GM18909 (cell line): ENCODE measurements at regions not wholly inside any gene's neighbourhood (a gene's known extent, or its start where the extent isn't known, plus 50 kb on each side); places are given as distances from the start of the nearest gene placed in this dataset.

Source experiments
- ATAC-seq: cut with Tn5 transposase; IDR thresholded peaks from one replicate; pipeline ENCODE4 v1.9.1; 2021; ENCODE audit warnings: mild to moderate bottlenecking; ENCODE audit not compliant: unreplicated experiment, poor library complexity

DNA sequence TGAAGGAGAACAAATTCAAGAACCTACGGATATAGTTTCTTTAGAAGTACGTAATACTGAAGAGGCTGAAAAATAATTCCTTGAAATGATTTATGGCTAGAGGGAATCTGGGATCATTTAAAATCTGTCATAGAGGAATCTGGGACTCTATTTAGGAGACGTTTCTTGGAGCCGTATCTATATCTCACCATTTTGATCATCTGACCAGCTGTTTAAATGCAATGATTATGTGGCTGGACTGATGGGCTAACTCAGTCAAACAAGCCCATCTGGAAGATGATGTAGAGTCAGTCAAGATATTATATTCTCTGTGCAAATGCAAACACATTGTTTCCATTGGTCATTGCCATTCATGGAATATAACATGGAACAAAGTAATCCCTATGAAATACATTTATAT, 467.7 kb upstream of the ZFHX3 start:
- no peak for ATAC-seq

DNA sequence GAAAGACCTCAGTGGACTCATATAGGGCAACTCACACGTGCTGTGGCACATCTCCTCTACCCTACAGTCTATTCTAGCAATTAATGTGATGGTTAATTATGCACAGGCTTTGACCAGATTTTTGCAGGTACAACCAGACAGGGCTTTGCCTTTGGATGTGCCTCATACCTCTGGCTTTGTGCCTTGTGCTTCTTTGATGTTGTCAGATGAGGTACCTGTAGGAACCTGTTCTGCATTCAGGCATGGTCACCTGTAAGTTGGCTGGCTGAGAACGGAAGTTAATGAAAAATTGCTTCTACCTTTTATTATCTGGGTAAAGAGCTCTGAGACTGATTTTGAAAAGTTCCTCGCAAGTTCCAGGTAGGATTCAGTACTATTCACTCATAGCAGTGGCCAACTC, 462.9 kb upstream of the ZFHX3 start:
- ATAC-seq = no peak

DNA sequence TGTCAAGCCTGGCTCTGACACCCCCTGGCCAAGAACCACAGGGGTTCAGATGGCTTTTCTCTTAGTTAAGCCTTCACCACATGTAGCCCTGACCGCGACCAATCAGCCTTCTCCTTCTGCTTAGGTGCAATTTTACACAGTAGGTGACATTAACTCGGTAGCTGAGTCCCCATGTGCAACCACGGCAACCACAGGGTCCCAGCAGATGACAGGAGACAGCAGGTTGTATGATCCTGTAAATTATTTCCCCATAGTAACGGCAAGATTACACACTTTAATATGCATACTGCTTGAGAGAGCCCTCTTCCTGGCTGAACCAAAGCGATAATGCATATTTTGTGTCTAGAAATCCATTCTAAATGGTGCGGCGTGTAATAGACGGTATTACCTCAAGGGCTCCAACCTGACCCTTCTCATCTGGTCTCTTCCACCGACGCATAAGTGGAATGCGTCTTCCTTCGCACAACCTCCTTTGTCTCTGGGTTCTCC, 458.7 kb upstream of the ZFHX3 start:
- no peak for ATAC-seq

DNA sequence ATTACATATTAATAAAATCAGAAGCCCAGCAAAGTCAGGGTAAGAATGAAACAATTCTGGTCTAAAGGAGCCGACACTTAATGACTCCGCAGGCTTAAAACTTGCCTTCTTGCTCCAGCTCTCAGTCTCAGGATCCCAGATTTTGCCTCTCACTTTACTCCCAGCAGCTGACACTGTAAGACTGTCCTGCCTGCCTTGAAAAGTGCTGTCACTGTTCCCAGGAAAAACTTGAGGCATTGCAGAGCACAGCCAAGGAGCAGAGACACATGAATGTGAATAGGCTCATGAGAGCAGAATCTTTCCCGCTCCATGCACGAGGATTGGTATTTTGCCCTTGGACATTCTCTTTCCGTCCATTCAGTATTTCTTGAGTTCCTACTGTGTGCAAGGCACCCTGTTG, 457.6 kb upstream of the ZFHX3 start:
- ATAC-seq = no peak

DNA sequence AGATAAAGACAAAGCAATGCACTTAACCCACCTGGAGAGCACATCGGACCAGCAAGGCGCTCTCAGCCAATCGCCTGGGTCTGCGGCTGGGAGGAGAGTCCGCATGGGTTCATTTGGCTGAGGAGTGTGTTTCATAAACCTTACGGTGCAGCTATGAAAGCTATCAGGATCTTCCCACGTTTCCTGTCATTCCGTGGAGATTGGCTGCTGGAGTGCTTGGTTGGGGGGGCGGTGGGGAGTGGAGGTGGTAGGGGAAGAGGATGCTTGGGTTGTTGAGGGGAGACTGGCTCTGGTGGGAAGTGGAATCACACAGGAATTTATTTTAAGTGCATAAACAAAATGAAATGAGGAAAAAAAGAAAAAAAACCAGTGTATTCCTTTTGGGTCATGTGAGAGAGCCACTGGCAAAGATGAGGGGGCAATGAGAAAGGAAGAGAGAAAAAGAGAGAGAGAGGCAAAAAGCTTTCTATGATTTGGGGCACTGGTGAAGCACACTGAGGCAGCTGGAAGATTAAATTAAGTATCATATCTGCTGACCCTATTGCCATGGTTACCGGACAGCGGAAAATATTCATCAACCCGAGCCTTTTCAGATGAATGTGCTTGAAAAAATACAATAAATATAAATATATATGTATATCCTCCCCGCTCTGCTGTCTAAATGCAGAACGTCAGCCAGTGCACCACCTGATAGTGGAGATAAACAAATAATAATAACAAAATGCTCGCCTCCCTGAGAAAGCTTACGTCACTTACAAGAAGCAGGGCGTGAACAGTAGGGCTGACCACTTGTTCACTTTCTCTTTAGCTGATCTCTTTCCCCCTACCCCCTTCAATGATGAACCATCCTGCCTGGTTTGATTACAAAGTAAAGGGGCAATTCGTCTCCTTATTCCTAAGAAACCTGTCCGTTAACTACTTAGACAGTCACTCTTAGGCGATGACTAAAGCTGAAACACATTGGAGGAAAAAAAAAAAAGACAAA, 457.0 kb upstream of the ZFHX3 start:
- ATAC-seq = no peak

DNA sequence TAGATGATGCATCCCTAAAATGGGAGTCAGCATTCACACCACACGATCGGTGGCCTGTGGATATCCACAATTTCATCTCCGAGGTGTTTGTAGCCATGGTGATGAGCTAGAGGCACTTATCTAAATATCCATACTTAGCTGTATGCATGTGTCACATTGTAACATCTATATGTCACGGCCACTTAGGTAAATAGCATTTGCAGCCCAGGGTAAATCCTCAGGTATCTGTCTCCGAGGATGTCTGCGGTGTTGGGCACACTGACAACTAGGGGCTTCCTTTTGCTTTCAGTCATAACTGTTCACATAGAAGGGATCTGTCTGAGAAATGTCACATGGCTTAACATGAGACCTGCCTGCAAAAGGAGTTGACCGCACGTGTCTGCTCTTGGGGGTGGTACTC, 455.2 kb upstream of the ZFHX3 start:
- no peak for ATAC-seq

DNA sequence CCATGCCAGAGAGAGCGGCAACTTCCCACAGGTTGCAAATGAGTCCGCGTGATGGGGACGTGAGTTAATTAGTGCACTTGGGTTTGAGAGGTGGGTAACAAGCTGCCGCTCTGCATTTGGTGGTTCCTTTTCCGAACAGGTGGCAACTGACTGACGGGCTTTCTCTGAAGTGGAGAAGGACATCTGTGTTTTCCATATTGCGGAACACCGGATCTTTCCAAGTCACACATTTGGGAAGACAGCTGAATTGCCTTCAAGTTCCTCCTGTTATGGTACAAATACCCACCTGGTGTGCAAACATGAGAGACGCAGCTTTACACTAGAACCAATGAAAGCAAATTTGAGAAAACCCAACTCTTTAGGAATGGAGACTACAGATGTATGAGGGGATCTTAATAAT, 451.3 kb upstream of the ZFHX3 start:
- ATAC-seq = no peak

DNA sequence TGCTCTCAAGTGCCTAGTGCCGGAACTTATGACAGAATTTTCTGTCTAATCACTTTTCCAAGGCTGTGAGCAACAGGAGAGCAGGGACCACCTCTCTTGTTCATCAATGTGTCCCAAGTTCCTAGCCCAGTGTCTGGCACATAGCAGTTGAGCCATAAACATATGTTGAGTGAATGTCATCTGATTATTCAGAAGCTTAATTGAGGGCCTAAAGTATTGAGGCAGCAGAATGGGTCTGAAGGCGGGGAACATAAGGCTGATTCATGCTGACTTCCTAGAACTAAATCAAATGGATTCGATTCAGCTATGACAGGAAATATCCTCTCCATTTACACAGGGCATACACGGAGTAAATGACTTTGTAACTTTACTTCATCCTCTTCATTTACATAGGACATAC, 438.0 kb upstream of the ZFHX3 start:
- no peak for ATAC-seq

DNA sequence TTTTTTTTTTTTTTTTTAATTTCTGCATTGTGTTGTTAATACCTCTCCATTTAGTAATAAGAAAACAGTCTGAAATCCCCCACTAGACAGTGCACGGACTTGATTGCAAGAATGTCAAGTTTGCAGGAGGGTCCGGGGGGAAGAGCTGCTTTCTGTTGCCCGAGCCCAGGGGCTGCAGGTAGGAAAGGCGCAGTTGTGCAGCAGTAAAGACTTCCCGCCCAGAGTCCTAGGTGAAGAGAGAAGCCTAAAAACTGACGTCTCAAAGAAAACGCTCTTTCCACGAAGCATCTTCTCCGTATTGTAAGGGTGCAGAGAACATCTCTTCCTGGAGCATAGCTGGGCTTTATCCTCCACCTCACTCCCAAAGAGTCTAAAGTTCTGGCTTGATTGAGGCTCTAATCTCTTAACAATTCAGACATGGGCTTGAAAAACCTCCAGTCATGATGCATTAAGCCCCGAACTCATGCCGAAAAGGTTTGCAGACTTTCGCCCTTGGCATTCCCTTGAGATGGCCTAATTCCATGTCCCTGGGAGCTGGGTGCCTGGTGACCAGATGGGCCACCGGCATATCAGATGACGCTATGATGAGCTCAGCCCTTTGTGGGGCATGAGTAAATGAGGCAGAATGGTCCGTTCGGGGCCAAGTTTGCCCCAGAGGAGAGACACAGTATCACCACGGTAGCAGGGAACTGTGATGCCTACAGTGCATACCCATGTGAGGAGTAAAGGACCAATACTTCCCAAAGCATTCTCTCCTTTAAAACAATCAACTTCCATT, 436.2 kb upstream of the ZFHX3 start:
- ATAC-seq = no peak

DNA sequence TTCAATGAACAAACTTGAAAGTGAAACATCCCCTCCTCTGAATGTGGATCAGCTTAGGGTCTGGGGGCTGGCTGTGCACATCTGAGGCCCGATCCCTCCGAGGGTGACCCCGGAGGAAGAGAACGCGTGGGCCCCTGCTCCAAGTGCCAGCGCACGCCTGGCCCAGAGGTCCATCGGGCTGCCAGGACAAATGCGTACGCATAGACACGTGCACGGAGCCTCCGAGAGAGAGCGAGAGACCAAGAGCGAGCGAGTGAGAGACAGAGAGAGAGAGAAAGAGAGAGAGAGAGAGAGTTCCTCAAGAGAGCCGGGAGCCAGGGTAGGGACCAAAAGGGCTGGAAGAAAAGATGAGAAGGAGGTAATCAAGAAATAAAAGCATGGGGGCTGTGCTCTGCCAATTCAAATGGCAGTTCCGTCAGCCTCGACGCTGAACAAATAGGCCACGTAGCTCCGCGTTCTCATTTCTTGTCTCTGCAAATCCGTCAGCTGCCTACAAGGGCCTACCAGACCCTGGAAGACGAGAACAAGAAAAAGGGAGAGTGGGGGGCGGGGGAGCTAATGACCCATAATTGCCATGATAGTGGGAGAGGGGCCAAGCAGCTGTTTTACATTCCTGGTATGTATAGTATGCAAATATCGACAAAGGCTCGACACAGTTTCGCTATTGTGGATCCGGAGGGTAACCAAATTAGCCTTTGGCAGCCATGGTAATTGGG, 435.3 kb upstream of the ZFHX3 start:
- ATAC-seq = no peak

DNA sequence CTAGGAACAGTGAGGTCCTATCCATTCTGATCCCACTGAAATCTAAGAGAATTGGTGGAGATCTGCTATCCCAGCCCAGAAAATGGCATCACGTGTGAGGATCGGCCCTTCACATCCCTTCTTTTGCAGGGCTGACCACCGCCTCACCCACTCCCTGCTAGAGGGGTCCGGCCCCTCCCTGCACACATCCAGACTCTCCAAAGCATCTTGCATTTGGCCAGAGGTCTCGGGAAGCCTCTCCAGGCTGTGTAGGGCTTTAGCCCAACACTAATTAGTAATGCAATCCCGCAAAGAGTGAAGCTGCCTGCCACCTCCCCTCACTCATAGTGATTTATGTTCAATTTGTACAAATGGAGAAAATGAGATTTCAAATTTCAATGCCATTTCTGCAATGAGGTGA, 434.4 kb upstream of the ZFHX3 start:
- ATAC-seq = no peak

DNA sequence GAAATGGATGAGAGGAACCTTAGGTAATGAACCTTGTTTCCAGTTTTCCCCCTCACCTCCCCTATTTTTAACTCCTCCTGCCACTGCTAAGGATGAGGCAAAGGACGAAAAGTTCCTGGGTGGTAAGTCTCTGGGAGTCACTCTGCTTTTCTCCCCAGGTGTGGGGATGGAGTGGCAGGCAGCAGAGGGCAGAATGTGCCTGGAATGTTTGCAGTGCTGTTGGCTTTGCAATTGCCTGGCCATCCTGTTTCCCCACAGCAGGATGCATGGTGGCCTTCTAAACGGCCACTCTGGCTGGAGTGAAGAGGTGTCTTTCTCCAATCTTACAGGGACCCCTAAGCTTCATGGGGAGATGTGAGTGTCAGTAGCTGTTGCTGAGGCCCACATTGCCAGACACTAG, 432.5 kb upstream of the ZFHX3 start:
- no peak for ATAC-seq

DNA sequence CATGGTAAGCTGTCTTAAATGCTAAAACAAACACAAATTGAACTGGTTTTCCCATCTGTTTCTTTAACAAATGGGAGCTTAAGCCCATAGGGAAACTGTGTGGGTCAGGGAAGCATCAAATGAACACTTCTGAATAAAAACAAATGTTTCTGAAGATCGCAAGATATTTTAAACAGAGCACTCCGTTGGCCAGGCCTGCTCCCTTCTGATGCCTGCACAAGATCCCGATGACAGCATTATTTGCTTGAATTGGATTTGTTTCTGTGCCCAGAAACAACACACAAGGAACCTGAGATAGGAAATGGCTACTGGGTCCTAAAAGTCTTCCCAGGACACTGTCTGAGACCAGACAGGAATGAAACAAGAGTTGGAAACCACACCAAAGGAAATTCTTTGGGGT, 425.8 kb upstream of the ZFHX3 start:
- ATAC-seq = no peak

DNA sequence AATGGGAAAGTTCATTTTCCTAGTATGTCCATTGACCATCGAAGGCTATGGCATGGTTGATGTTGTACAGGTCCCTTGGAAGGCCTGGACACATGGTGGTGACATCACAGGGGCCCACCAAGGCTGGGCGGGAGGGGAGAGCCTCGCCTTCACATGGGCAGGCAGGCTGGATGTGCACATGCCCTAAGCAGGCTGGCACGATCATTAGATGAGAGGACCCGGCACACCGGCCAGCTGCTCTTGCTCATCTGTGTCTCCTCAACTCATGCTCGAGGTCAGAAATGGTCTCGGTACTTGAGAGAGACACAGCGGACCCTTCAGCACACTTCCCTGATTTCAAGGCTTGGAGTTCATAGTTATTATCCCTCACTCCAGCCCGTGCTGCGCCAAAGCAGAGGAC, 416.9 kb upstream of the ZFHX3 start:
- ATAC-seq = no peak

DNA sequence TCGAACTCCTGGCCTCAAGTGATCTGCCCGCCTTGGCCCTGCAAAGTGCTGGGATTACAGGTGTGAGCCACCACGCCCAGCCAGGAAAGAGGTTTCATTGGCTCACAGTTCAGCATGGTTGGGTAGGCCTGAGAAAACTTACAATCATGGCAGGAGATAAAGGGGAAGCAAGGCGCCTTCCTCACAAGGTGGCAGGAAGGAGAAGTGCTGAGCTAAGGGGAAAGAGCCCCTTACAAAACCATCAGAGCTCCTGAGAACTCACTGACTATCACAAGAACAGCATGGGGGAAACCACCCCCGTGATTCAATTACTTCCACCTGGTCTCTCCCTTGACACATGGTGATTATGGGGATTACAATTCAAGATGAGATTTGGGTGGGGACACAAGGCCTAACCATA, 411.7 kb upstream of the ZFHX3 start:
- ATAC-seq = no peak

DNA sequence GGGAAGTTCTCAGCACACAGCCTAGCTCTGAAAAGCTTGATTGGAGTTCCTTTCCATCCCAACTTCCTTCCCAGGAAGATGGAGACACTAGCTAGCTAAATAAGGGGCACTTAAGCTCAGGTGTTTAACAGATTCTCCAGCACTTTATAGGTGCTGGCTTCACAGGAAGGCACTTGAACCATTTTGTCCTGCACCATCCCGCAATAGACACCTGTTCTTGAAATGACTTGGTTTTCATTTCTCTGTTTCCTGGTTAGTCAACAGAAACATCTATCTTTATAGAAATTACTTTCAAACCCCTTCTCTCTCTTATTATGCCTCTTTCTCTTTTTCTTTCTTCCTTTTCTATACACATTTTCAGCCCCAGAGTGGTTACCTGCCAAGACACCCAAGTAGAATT, 409.9 kb upstream of the ZFHX3 start:
- no peak for ATAC-seq

DNA sequence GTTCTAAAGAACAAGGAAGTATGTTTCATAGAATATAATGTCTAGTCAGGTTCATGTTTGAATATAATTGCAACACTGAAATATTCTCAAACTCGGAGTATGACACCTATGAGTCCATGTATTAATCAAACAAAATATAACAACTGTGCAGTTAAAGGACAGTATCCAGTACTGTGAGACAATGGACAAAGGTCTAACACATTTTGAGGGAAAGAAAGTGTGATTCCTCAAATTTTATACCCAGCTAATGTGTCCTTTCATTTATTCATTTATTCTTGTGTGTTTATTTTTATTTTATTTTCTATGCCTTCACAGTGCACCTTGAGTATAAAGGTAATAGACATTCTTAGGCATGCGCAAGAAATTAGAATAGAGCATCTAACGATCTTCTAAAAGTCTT, 401.0 kb upstream of the ZFHX3 start:
- ATAC-seq = no peak

DNA sequence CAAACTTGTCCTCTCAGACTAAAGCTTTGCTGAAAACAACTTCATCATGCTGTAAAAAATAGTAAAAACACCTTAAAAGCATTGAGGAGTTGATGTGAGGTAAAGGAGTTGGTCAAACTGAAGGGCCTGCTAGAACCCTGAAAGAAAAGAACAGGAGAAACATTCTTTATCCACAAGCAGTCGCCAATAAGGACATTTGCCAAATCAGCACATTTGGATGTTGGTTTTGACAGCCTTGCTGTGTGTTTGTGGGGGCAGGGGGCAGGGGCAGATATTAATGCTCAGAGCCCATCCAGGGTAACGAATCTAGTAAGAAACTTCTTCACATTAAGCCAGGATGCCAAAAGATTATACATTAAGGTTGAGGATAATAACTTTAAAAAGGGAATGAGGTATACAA, 399.9 kb upstream of the ZFHX3 start:
- ATAC-seq = no peak

DNA sequence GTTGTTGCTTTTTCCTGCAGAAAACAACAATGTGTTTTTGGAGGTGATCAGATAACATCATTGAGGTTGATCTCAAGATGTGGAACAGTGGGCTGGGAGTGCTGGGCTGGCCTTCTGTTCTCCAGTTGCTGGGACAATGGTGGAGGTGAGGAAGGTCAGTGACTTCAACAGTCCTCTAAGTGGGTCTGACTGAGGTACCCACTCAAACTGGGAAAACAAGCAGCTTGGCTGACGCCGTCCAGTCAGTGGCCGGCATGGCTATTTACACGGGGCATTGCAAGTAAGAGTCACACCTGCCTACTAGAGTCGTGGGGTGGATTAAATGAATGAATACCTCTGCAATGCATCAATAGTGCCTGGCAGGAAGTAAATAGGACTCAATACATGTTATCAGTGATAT, 386.7 kb upstream of the ZFHX3 start:
- ATAC-seq = no peak

DNA sequence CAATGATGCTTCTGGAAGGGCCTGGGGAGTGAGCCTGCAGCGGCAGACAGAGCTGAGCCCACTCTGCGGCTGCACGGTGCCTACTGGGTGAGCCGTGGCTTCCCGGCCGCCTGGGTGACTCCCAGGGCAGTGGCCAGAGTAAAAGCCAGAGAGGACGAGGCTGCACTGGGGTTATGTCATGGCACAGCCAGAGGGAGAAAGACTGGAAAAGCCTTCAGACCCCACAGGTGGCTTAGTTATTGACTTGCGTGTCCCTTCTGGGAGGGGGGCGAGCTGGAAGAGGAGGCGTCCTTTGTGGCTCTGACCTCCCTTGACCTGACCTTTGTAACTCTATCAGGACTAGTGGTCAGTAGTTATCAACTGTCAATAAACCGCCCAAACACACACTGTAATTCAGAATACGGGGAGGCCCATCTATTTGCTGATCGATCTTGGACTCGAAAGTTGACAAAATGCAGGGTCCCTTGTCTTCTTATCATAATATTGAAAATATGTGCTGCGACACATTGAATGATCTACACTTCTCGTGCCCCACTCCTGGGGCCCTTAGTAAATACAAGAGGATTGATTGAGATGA, 385.9 kb upstream of the ZFHX3 start:
- no peak for ATAC-seq
